ENCODE measurements at regions not wholly inside any gene's neighbourhood (a gene's known extent, or its start where the extent isn't known, plus 50 kb on each side); places are given as distances from the start of the nearest gene placed in this dataset.

DNA sequence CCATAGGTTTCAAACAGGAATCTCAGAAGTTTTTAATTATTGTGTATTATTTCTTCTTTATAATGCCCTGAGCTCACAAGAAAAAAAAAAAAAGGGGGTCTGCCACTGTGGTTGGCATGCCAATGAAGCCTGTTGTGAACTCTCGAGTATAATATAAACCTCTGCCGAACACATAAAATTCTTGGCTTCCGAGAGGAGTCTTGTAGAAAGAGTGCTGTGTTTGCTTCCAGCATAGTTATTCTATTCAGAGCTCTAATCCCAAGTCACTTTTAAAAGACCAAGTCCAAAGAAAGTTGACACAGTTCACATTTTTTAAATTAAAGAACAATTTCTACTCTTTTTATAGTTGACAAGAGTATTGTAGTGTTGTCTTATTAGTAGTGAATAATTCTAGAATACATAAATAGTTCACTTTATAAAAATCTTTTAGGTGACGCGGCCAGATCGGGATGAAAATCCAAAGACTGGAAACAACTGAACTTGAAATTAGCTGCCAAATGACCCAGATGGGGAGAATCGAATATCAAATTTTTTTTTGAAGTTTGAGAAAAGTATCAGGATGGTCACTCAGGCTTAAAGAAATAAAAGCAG, 293.2 kb downstream of the DUSP10 start:
- Histone ChIP-seq H2AFZ (ENCODE audit: low read depth) (no peak overlapping the region), H4K20me1 (ENCODE audit: insufficient read depth) (no peaks in the 10 kb centered on the region), H3K4me1 (ENCODE audit: control insufficient read depth in 1 of 2, insufficient read depth in 2 of 2, low read depth in 1 of 2, low read length in 1 of 2) (no peaks in the 10 kb centered on the region), H3K9ac (no peak overlapping the region), H3K9me2 (no peaks in the 10 kb centered on the region), H3K4me2 (no peak overlapping the region), H3K9me3 (no peaks in the 10 kb centered on the region), H3K4me3 (ENCODE audit: low read depth in 2 of 2, low read length in 1 of 2) (no peak overlapping the region), H3F3A (replicated peaks; ENCODE audit: insufficient read depth) (no peaks in the 10 kb centered on the region), H3K27ac (ENCODE audit: low read depth in 2 of 2, low read length in 1 of 2) (no peak overlapping the region), H3K79me2 (ENCODE audit: insufficient read depth) (no peaks in the 10 kb centered on the region), H3K27me3 (ENCODE audit: insufficient read depth) (no peaks in the 10 kb centered on the region), H3K36me3 (replicated peaks in 1 of 2; ENCODE audit: control insufficient read depth in 1 of 2, insufficient read depth in 2 of 2, low read length in 1 of 2) (no peaks in the 10 kb centered on the region)
- DNase-seq, result no peak
- CTCF ChIA-PET, result interaction anchor here (1.0 to 2.6 kb wide), 3 partner anchors 13 to 1007 kb away, joined by 3 to 12 read pairs (median 5); no protein-coding TSS in a partner anchor
- WGBS (ENCODE audit: low lambda C conversion rate), result 93% methylated on average over 7 of the region's 7 CpGs
- TF ChIP-seq, protein P1, sequence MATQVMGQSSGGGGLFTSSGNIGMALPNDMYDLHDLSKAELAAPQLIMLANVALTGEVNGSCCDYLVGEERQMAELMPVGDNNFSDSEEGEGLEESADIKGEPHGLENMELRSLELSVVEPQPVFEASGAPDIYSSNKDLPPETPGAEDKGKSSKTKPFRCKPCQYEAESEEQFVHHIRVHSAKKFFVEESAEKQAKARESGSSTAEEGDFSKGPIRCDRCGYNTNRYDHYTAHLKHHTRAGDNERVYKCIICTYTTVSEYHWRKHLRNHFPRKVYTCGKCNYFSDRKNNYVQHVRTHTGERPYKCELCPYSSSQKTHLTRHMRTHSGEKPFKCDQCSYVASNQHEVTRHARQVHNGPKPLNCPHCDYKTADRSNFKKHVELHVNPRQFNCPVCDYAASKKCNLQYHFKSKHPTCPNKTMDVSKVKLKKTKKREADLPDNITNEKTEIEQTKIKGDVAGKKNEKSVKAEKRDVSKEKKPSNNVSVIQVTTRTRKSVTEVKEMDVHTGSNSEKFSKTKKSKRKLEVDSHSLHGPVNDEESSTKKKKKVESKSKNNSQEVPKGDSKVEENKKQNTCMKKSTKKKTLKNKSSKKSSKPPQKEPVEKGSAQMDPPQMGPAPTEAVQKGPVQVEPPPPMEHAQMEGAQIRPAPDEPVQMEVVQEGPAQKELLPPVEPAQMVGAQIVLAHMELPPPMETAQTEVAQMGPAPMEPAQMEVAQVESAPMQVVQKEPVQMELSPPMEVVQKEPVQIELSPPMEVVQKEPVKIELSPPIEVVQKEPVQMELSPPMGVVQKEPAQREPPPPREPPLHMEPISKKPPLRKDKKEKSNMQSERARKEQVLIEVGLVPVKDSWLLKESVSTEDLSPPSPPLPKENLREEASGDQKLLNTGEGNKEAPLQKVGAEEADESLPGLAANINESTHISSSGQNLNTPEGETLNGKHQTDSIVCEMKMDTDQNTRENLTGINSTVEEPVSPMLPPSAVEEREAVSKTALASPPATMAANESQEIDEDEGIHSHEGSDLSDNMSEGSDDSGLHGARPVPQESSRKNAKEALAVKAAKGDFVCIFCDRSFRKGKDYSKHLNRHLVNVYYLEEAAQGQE (IDR thresholded peaks at IDR 0.05; ENCODE audit: low read depth, low read length), result no peak
- TF ChIP-seq, protein P2, sequence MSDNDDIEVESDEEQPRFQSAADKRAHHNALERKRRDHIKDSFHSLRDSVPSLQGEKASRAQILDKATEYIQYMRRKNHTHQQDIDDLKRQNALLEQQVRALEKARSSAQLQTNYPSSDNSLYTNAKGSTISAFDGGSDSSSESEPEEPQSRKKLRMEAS (IDR thresholded peaks at IDR 0.05; ENCODE audit: low read depth), result no peak
- TF ChIP-seq, protein P3, sequence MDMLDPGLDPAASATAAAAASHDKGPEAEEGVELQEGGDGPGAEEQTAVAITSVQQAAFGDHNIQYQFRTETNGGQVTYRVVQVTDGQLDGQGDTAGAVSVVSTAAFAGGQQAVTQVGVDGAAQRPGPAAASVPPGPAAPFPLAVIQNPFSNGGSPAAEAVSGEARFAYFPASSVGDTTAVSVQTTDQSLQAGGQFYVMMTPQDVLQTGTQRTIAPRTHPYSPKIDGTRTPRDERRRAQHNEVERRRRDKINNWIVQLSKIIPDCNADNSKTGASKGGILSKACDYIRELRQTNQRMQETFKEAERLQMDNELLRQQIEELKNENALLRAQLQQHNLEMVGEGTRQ (IDR thresholded peaks at IDR 0.05; ENCODE audit: borderline replicate concordance, low read depth, low read length), result no peak
- no peak for TF ChIP-seq CHD2 (IDR thresholded peaks at IDR 0.05; ENCODE audit: low read length, partially characterized antibody)
- no peak for TF ChIP-seq EP300 (IDR thresholded peaks at IDR 0.05; ENCODE audit: borderline replicate concordance in 1 of 2, low read depth in 1 of 2, low read length in 1 of 2)
- TF ChIP-seq YY1 (IDR thresholded peaks at IDR 0.05; ENCODE audit: low read depth), result no peak
- TF ChIP-seq, protein P4, sequence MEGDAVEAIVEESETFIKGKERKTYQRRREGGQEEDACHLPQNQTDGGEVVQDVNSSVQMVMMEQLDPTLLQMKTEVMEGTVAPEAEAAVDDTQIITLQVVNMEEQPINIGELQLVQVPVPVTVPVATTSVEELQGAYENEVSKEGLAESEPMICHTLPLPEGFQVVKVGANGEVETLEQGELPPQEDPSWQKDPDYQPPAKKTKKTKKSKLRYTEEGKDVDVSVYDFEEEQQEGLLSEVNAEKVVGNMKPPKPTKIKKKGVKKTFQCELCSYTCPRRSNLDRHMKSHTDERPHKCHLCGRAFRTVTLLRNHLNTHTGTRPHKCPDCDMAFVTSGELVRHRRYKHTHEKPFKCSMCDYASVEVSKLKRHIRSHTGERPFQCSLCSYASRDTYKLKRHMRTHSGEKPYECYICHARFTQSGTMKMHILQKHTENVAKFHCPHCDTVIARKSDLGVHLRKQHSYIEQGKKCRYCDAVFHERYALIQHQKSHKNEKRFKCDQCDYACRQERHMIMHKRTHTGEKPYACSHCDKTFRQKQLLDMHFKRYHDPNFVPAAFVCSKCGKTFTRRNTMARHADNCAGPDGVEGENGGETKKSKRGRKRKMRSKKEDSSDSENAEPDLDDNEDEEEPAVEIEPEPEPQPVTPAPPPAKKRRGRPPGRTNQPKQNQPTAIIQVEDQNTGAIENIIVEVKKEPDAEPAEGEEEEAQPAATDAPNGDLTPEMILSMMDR (IDR thresholded peaks at IDR 0.05), result no peak
- no peak for TF ChIP-seq NRF1 (IDR thresholded peaks at IDR 0.05; ENCODE audit: low read depth, low read length)
- TF ChIP-seq, protein P5, sequence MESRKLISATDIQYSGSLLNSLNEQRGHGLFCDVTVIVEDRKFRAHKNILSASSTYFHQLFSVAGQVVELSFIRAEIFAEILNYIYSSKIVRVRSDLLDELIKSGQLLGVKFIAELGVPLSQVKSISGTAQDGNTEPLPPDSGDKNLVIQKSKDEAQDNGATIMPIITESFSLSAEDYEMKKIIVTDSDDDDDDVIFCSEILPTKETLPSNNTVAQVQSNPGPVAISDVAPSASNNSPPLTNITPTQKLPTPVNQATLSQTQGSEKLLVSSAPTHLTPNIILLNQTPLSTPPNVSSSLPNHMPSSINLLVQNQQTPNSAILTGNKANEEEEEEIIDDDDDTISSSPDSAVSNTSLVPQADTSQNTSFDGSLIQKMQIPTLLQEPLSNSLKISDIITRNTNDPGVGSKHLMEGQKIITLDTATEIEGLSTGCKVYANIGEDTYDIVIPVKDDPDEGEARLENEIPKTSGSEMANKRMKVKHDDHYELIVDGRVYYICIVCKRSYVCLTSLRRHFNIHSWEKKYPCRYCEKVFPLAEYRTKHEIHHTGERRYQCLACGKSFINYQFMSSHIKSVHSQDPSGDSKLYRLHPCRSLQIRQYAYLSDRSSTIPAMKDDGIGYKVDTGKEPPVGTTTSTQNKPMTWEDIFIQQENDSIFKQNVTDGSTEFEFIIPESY (IDR thresholded peaks at IDR 0.05; ENCODE audit: borderline replicate concordance, low read depth), result no peak
- no peak for TF ChIP-seq TAF1 (IDR thresholded peaks at IDR 0.05; ENCODE audit: borderline replicate concordance, low read depth, low read length)
- TF ChIP-seq POLR2AphosphoS5 (IDR thresholded peaks at IDR 0.05; ENCODE audit: low read depth, low read length), result no peak
- TF ChIP-seq FOXM1 (IDR thresholded peaks at IDR 0.05; ENCODE audit: low read depth), result no peak
- TF ChIP-seq RFX5 (IDR thresholded peaks at IDR 0.05; ENCODE audit: low read length), result no peak
- TF ChIP-seq RXRA (IDR thresholded peaks at IDR 0.05; ENCODE audit: borderline replicate concordance, low read depth), result no peak
- TF ChIP-seq FOSL2 (IDR thresholded peaks at IDR 0.05; ENCODE audit: borderline replicate concordance, low read depth), result no peak
- no peak for TF ChIP-seq MEF2A (IDR thresholded peaks at IDR 0.05; ENCODE audit: borderline replicate concordance, low read depth)
- TF ChIP-seq, protein P6, sequence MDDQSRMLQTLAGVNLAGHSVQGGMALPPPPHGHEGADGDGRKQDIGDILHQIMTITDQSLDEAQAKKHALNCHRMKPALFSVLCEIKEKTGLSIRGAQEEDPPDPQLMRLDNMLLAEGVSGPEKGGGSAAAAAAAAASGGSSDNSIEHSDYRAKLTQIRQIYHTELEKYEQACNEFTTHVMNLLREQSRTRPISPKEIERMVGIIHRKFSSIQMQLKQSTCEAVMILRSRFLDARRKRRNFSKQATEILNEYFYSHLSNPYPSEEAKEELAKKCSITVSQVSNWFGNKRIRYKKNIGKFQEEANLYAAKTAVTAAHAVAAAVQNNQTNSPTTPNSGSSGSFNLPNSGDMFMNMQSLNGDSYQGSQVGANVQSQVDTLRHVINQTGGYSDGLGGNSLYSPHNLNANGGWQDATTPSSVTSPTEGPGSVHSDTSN (IDR thresholded peaks at IDR 0.05), result no peak
- POLR2A ChIA-PET, result no interaction called here
